Tibial nerve (tissue), 4 donors: ENCODE measurements at regions not wholly inside any gene's neighbourhood (a gene's known extent, or its start where the extent isn't known, plus 50 kb on each side); places are given as distances from the start of the nearest gene placed in this dataset.

ENCODE experiments used
- CTCF ChIP-seq, 5 experiments: fragments of 200-600 bp in 3 of 5; fragments of 450-650 bp in 2 of 5; sonication (generic) in 3 of 5; IDR thresholded peaks; one replicate each; pipeline ENCODE4 v1.5.1; 2016 to 2019; ENCODE audit warnings: antibody characterized with exemption in 5 of 5, mild to moderate bottlenecking in 3 of 5, moderate library complexity in 2 of 5
- EP300 ChIP-seq, 2 donors: sonication (generic); formaldehyde crosslinking; IDR thresholded peaks; one replicate each; pipeline ENCODE4 v1.6.1; 2017; ENCODE audit warnings: antibody characterized with exemption in 2 of 2, mild to moderate bottlenecking in 1 of 2
- POLR2A ChIP-seq, 2 donors: fragments of 450-650 bp; IDR thresholded peaks; one replicate each; pipeline ENCODE4 v1.6.1; 2017; ENCODE audit warnings: antibody characterized with exemption in 2 of 2, mild to moderate bottlenecking in 2 of 2, moderate library complexity in 2 of 2

- TF ChIP-seq CTCF (IDR thresholded peaks at IDR 0.05) (no peak), POLR2A (IDR thresholded peaks at IDR 0.05) (no peak), EP300 (IDR thresholded peaks at IDR 0.05) (no peak)
These were observed 114.6 kb upstream of the PLD5 start for GRCh38 chr1:242639104-242639503.
